ENCODE measurements at regions not wholly inside any gene's neighbourhood (a gene's known extent, or its start where the extent isn't known, plus 50 kb on each side); places are given as distances from the start of the nearest gene placed in this dataset.

DNA sequence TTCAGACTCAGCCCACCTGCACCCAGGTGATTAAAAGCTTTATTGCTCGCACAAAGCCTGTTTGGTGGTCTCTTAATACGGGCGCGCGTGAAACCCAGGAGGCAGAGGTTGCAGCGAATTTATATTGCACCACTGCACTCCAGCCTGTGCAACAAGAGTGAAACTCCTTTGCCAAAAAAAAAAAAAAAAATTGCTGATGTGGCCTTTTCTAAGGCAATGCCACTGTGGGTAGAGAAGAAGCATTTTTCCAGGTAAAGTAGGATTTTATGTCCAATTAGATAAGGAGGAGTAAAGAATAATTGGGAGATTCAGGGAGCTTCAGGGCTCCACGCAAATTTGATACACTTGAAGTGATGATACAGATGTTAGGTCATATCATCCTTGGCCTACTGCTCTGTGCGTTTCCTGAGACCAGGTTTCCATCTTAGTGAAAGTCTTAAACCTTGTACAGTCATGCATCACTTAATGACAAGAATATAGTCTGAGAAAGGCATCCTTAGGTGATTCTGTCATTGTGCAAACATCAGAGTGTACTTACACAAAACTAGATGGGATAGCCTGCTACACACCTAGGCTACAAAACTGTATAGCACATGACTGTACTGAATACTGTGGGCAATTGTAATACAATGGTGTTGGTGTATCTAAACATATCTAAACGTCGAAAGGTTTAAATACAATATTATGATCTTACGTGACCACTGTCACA, 150.9 kb downstream of the SPRY2 start:
- TF ChIP-seq, protein P1, sequence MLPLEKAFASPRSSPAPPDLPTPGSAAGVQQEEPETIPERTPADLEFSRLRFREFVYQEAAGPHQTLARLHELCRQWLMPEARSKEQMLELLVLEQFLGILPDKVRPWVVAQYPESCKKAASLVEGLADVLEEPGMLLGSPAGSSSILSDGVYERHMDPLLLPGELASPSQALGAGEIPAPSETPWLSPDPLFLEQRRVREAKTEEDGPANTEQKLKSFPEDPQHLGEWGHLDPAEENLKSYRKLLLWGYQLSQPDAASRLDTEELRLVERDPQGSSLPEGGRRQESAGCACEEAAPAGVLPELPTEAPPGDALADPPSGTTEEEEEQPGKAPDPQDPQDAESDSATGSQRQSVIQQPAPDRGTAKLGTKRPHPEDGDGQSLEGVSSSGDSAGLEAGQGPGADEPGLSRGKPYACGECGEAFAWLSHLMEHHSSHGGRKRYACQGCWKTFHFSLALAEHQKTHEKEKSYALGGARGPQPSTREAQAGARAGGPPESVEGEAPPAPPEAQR (CRISPR knock-in tag; IDR thresholded peaks at IDR 0.05) = no peak
- no peak for TF ChIP-seq TCF7 (CRISPR knock-in tag; IDR thresholded peaks at IDR 0.05; ENCODE audit: low read depth)
- TF ChIP-seq, protein P2, sequence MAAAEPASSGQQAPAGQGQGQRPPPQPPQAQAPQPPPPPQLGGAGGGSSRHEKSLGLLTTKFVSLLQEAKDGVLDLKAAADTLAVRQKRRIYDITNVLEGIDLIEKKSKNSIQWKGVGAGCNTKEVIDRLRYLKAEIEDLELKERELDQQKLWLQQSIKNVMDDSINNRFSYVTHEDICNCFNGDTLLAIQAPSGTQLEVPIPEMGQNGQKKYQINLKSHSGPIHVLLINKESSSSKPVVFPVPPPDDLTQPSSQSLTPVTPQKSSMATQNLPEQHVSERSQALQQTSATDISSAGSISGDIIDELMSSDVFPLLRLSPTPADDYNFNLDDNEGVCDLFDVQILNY (CRISPR knock-in tag; IDR thresholded peaks at IDR 0.05) = no peak
- TF ChIP-seq, protein P3, sequence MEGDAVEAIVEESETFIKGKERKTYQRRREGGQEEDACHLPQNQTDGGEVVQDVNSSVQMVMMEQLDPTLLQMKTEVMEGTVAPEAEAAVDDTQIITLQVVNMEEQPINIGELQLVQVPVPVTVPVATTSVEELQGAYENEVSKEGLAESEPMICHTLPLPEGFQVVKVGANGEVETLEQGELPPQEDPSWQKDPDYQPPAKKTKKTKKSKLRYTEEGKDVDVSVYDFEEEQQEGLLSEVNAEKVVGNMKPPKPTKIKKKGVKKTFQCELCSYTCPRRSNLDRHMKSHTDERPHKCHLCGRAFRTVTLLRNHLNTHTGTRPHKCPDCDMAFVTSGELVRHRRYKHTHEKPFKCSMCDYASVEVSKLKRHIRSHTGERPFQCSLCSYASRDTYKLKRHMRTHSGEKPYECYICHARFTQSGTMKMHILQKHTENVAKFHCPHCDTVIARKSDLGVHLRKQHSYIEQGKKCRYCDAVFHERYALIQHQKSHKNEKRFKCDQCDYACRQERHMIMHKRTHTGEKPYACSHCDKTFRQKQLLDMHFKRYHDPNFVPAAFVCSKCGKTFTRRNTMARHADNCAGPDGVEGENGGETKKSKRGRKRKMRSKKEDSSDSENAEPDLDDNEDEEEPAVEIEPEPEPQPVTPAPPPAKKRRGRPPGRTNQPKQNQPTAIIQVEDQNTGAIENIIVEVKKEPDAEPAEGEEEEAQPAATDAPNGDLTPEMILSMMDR (IDR thresholded peaks at IDR 0.05) = no peak
- TF ChIP-seq, protein P4, sequence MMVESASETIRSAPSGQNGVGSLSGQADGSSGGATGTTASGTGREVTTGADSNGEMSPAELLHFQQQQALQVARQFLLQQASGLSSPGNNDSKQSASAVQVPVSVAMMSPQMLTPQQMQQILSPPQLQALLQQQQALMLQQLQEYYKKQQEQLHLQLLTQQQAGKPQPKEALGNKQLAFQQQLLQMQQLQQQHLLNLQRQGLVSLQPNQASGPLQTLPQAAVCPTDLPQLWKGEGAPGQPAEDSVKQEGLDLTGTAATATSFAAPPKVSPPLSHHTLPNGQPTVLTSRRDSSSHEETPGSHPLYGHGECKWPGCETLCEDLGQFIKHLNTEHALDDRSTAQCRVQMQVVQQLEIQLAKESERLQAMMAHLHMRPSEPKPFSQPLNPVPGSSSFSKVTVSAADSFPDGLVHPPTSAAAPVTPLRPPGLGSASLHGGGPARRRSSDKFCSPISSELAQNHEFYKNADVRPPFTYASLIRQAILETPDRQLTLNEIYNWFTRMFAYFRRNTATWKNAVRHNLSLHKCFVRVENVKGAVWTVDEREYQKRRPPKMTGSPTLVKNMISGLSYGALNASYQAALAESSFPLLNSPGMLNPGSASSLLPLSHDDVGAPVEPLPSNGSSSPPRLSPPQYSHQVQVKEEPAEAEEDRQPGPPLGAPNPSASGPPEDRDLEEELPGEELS (CRISPR knock-in tag; IDR thresholded peaks at IDR 0.05) = no peak
- TF ChIP-seq, protein P5, sequence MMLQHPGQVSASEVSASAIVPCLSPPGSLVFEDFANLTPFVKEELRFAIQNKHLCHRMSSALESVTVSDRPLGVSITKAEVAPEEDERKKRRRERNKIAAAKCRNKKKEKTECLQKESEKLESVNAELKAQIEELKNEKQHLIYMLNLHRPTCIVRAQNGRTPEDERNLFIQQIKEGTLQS (CRISPR knock-in tag; conservative IDR thresholded peaks at IDR 0.05) = no peak
- no peak for TF ChIP-seq MXD4 (CRISPR knock-in tag; IDR thresholded peaks at IDR 0.05; ENCODE audit: borderline replicate concordance)
- no peak for TF ChIP-seq ZNF416 (CRISPR knock-in tag; IDR thresholded peaks at IDR 0.05)
